K562 (cell line): ENCODE measurements at regions not wholly inside any gene's neighbourhood (a gene's known extent, or its start where the extent isn't known, plus 50 kb on each side); places are given as distances from the start of the nearest gene placed in this dataset.

ENCODE experiments used
- ATAC-seq: fragments of 200-7000 bp; cut with Tn5 transposase; 3 replicates; pipeline ENCODE4 v1.9.1; 2020; ENCODE audit warnings: moderate library complexity
- BruUV-seq: library from RNA; stranded (reverse); fragments of 400-500 nt; replicated peaks from 2 replicates; lab custom pipeline; 2021; lab: Mats Ljungman, UMichigan
- CTCF ChIA-PET: fragments of 300-600 bp; formaldehyde crosslinking; extraction: SDS; loops from one replicate; lab custom pipeline; 2021; ENCODE audit warnings: low intra/inter-chr PET ratio; lab: Yijun Ruan, JAX
- POLR2A ChIA-PET: fragments of 300-600, 350-650 bp; sonication (Branson Sonifier 250); formaldehyde crosslinking; extraction: SDS; loops from one replicate; lab custom pipeline; 2021; ENCODE audit warnings: antibody characterized with exemption, inconsistent platforms; lab: Yijun Ruan, JAX
- DNase-seq, 4 experiments: peaks; one replicate each; pipeline versions ENCODE4 v3.0.0 to v3.0.0-alpha.2; 2011 to 2018; ENCODE audit warnings: low spot score in 3 of 4, mixed read lengths in 3 of 4; ENCODE audit errors: extremely low read depth in 1 of 4
- FAIRE-seq: peaks from 2 replicates; lab custom pipeline; 2011; peaks lifted over from hg19 to GRCh38; lab: Jason Lieb, UNC
- H2AFZ ChIP-seq: 2 replicates; pipeline ENCODE4 v1.6.0; 2011; ENCODE audit warnings: low read depth, low read length, control low read depth, inconsistent platforms
- H3K27ac ChIP-seq: fragments of 200-600 bp; 3 replicates; pipeline ENCODE4 v1.8.0; 2011; ENCODE audit warnings: low read depth, mild to moderate bottlenecking, control low read depth, inconsistent platforms, low read length, moderate library complexity, mixed read lengths; ENCODE audit errors: extremely low read depth
- H3K27me3 ChIP-seq, 2 experiments: fragments of 300-600 bp in 1 of 2; 2 replicates in 1 of 2; 3 replicates in 1 of 2; pipeline versions ENCODE4 v1.6.0 to v1.8.0; 2011; ENCODE audit warnings: inconsistent platforms in 2 of 2, low read length in 2 of 2, mild to moderate bottlenecking in 1 of 2, mixed read lengths in 1 of 2, moderate library complexity in 1 of 2; ENCODE audit not compliant: control insufficient read depth in 2 of 2, insufficient read depth in 2 of 2
- H3K36me3 ChIP-seq: fragments of 300-600 bp; 3 replicates; pipeline ENCODE4 v1.8.0; 2011; ENCODE audit warnings: mild to moderate bottlenecking, low read length, inconsistent platforms; ENCODE audit not compliant: control insufficient read depth, insufficient read depth
- H3K4me1 ChIP-seq, 2 experiments: fragments of 200-600 bp in 1 of 2; replicated peaks in 1 of 2; 2 replicates in 1 of 2; 3 replicates in 1 of 2; pipeline versions ENCODE4 v1.5.1 to v1.8.0; 2011; ENCODE audit warnings: inconsistent platforms in 2 of 2, low read length in 2 of 2, mild to moderate bottlenecking in 1 of 2, mixed read lengths in 1 of 2, moderate library complexity in 1 of 2; ENCODE audit not compliant: control insufficient read depth in 2 of 2, insufficient read depth in 2 of 2
- H3K4me2 ChIP-seq: 2 replicates; pipeline ENCODE4 v1.6.1; 2011; ENCODE audit warnings: low read length, control low read depth, inconsistent platforms, mixed read lengths; ENCODE audit not compliant: insufficient read depth
- H3K4me3 ChIP-seq: fragments of 200-600 bp; sonication (generic), shearing (Covaris generic); 2 replicates; pipeline ENCODE4 v1.5.1; 2016; ENCODE audit warnings: control low read depth, inconsistent platforms
- H3K79me2 ChIP-seq: fragments of 200-600 bp; 3 replicates; pipeline ENCODE4 v1.8.0; 2011; ENCODE audit warnings: low read length, inconsistent platforms; ENCODE audit not compliant: control insufficient read depth, insufficient read depth
- H3K9ac ChIP-seq, 2 experiments: 2 replicates each; pipeline versions ENCODE4 v1.6.0 to v1.6.1; 2011; ENCODE audit warnings: low read depth in 2 of 2, low read length in 2 of 2, control low read depth in 1 of 2, inconsistent platforms in 1 of 2, mild to moderate bottlenecking in 1 of 2, mixed read lengths in 1 of 2; ENCODE audit not compliant: insufficient read depth in 1 of 2
- H3K9me1 ChIP-seq: one replicate; pipeline ENCODE4 v1.6.0; 2011; ENCODE audit warnings: inconsistent platforms, mild to moderate bottlenecking, low read length, moderate library complexity; ENCODE audit not compliant: control insufficient read depth, insufficient read depth
- H3K9me3 ChIP-seq: replicated peaks from 2 replicates; pipeline ENCODE4 v1.5.1; 2011; ENCODE audit warnings: low read depth, low read length, inconsistent platforms; ENCODE audit not compliant: control insufficient read depth, insufficient read depth
- H4K20me1 ChIP-seq: replicated peaks from 2 replicates; pipeline ENCODE4 v1.6.1; 2011; ENCODE audit warnings: low read length, inconsistent platforms, mixed read lengths; ENCODE audit not compliant: control insufficient read depth, insufficient read depth
- GTF2F1 ChIP-seq: IDR thresholded peaks from 2 replicates; pipeline ENCODE4 v1.6.1; 2011; ENCODE audit warnings: low read depth, low read length, improper control_type of control experiment
- HNRNPL ChIP-seq: fragments of 200-400 bp; formaldehyde crosslinking; IDR thresholded peaks from 2 replicates; pipeline ENCODE4 v1.6.1; 2017; ENCODE audit warnings: low read depth, mild to moderate bottlenecking, low read length
- KHSRP ChIP-seq: fragments of 450-650 bp; IDR thresholded peaks from 2 replicates; pipeline ENCODE4 v1.6.1; 2017
- NFIC ChIP-seq: fragments of 450-650 bp; IDR thresholded peaks from 2 replicates; pipeline ENCODE4 v1.6.1; 2017; ENCODE audit warnings: mild to moderate bottlenecking, inconsistent platforms
- NR2C2 ChIP-seq, 2 experiments: fragments of 200-800 bp in 1 of 2; sonication (Bioruptor generic) in 1 of 2; sonication (generic) in 1 of 2; formaldehyde crosslinking in 1 of 2; IDR thresholded peaks; 2 replicates each; pipeline versions ENCODE4 v1.6.1 to v1.8.0; 2016 to 2022; ENCODE audit warnings: mild to moderate bottlenecking in 1 of 2, missing compliant biosample characterization in 1 of 2, missing genetic modification characterization in 1 of 2, missing genetic modification reagents in 1 of 2
- PHF21A ChIP-seq: fragments of 450-650 bp; IDR thresholded peaks from 2 replicates; pipeline ENCODE4 v1.6.1; 2017; ENCODE audit warnings: low read depth, borderline replicate concordance
- PHF8 ChIP-seq: fragments of 200-600 bp; sonication (generic); IDR thresholded peaks from 2 replicates; pipeline ENCODE4 v1.6.1; 2012; ENCODE audit warnings: mixed run types, mild to moderate bottlenecking, inconsistent platforms, low read length, moderate library complexity, borderline replicate concordance
- RUNX1 ChIP-seq: sonication (generic); IDR thresholded peaks from 2 replicates; pipeline ENCODE4 v1.6.1; 2016; ENCODE audit warnings: antibody characterized with exemption, low read depth
- SP2 ChIP-seq: IDR thresholded peaks from 2 replicates; pipeline ENCODE4 v1.6.1; 2011; ENCODE audit warnings: mild to moderate bottlenecking, low read depth, low read length, moderate library complexity; ENCODE audit not compliant: poor library complexity, severe bottlenecking; ENCODE audit errors: extremely low read depth
- ZFX ChIP-seq: sonication (generic); formaldehyde crosslinking; IDR thresholded peaks from 2 replicates; pipeline ENCODE4 v1.8.0; 2022; ENCODE audit warnings: mild to moderate bottlenecking, missing genetic modification reagents, moderate library complexity
- ZNF445 ChIP-seq: fragments of 250-450 bp; sonication (Bioruptor Pico); IDR thresholded peaks from 2 replicates; pipeline ENCODE4 v1.4.0; 2020; ENCODE audit warnings: low read depth, mild to moderate bottlenecking, moderate library complexity
- WGBS: fragments of 100-300 bp; shearing (Covaris generic); methylation state at CpG from one replicate; pipeline ENCODE4 v1.1.6; 2016; ENCODE audit warnings: low coverage, mixed read lengths; ENCODE audit not compliant: insufficient coverage; ENCODE audit errors: missing lambda C conversion rate; 5-methylcytosine and 5-hydroxymethylcytosine counted together
- in situ Hi-C: fragments of 300-500 bp; cut with MboI; formaldehyde crosslinking; loops from 4 replicates; pipeline ENCODE4 v1.15.0; 2018; ENCODE audit warnings: inconsistent platforms, mixed read lengths
- intact Hi-C: fragments of 100-400 bp; cut with micrococcal nuclease; formaldehyde crosslinking; loops from 2 replicates; pipeline ENCODE4 v1.14.2; 2022
- TF ChIP-seq, protein P1 (sequence below): fragments of 450-650 bp; conservative IDR thresholded peaks from 2 replicates; pipeline ENCODE4 v1.6.1; 2016; ENCODE audit warnings: missing genetic modification characterization, low read depth, mild to moderate bottlenecking, missing compliant biosample characterization, moderate library complexity
- TF ChIP-seq, protein P2 (sequence below): fragments of 250-450 bp; sonication (Bioruptor Pico); IDR thresholded peaks from 2 replicates; pipeline ENCODE4 v1.5.0; 2021
- TF ChIP-seq, protein P3 (sequence below), 2 experiments: fragments of 450-650 bp; IDR thresholded peaks; 2 replicates each; pipeline ENCODE4 v1.6.1; 2016; ENCODE audit warnings: mild to moderate bottlenecking in 2 of 2, borderline replicate concordance in 1 of 2, low read depth in 1 of 2, moderate library complexity in 1 of 2

GRCh38 chr14:40273417-40273816 is 841.2 kb upstream of the FBXO33 start:
- H3K79me2 ChIP-seq: no peaks in the 10 kb centered on the region
- no peak overlapping the region for H3K27ac ChIP-seq
- H3K9me3 ChIP-seq: no peaks in the 10 kb centered on the region
- BruUV-seq: no TSS peak
- WGBS: 3% methylated on average over 4 of the region's 4 CpGs
- H3K9me1 ChIP-seq: no peaks in the 10 kb centered on the region
- intact Hi-C loops (no loop called here), in situ Hi-C loops (no loop called here)
- no peaks in the 10 kb centered on the region for H3K36me3 ChIP-seq
- no peak overlapping the region for H3K9ac ChIP-seq
- ChIA-PET POLR2A (no interaction called here), CTCF (no interaction called here)
- no peak overlapping the region for H2AFZ ChIP-seq
- no peak overlapping the region for H3K4me2 ChIP-seq
- no peaks in the 10 kb centered on the region for H4K20me1 ChIP-seq
- H3K4me3 ChIP-seq: no peak overlapping the region
- FAIRE-seq (no peak), ATAC-seq (no peak), DNase-seq (no peak)
- H3K4me1 ChIP-seq: no peaks in the 10 kb centered on the region
- H3K27me3 ChIP-seq: no peaks in the 10 kb centered on the region
- TF ChIP-seq PHF8 (no peak), NFIC (no peak), ZNF445 (CRISPR knock-in tag) (no peak), PHF21A (no peak), NR2C2 (CRISPR knock-in tag; IDR thresholded peaks at IDR 0.05) (no peak), NR2C2 (tag; IDR thresholded peaks at IDR 0.05) (no peak), HNRNPL (no peak), GTF2F1 (no peak), SP2 (no peak), KHSRP (no peak), RUNX1 (no peak), ZFX (no peak)
- TF ChIP-seq, protein P1, sequence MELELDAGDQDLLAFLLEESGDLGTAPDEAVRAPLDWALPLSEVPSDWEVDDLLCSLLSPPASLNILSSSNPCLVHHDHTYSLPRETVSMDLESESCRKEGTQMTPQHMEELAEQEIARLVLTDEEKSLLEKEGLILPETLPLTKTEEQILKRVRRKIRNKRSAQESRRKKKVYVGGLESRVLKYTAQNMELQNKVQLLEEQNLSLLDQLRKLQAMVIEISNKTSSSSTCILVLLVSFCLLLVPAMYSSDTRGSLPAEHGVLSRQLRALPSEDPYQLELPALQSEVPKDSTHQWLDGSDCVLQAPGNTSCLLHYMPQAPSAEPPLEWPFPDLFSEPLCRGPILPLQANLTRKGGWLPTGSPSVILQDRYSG (tag): no peak
- TF ChIP-seq, protein P2, sequence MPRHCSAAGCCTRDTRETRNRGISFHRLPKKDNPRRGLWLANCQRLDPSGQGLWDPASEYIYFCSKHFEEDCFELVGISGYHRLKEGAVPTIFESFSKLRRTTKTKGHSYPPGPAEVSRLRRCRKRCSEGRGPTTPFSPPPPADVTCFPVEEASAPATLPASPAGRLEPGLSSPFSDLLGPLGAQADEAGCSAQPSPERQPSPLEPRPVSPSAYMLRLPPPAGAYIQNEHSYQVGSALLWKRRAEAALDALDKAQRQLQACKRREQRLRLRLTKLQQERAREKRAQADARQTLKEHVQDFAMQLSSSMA: no peak
- TF ChIP-seq, protein P3, sequence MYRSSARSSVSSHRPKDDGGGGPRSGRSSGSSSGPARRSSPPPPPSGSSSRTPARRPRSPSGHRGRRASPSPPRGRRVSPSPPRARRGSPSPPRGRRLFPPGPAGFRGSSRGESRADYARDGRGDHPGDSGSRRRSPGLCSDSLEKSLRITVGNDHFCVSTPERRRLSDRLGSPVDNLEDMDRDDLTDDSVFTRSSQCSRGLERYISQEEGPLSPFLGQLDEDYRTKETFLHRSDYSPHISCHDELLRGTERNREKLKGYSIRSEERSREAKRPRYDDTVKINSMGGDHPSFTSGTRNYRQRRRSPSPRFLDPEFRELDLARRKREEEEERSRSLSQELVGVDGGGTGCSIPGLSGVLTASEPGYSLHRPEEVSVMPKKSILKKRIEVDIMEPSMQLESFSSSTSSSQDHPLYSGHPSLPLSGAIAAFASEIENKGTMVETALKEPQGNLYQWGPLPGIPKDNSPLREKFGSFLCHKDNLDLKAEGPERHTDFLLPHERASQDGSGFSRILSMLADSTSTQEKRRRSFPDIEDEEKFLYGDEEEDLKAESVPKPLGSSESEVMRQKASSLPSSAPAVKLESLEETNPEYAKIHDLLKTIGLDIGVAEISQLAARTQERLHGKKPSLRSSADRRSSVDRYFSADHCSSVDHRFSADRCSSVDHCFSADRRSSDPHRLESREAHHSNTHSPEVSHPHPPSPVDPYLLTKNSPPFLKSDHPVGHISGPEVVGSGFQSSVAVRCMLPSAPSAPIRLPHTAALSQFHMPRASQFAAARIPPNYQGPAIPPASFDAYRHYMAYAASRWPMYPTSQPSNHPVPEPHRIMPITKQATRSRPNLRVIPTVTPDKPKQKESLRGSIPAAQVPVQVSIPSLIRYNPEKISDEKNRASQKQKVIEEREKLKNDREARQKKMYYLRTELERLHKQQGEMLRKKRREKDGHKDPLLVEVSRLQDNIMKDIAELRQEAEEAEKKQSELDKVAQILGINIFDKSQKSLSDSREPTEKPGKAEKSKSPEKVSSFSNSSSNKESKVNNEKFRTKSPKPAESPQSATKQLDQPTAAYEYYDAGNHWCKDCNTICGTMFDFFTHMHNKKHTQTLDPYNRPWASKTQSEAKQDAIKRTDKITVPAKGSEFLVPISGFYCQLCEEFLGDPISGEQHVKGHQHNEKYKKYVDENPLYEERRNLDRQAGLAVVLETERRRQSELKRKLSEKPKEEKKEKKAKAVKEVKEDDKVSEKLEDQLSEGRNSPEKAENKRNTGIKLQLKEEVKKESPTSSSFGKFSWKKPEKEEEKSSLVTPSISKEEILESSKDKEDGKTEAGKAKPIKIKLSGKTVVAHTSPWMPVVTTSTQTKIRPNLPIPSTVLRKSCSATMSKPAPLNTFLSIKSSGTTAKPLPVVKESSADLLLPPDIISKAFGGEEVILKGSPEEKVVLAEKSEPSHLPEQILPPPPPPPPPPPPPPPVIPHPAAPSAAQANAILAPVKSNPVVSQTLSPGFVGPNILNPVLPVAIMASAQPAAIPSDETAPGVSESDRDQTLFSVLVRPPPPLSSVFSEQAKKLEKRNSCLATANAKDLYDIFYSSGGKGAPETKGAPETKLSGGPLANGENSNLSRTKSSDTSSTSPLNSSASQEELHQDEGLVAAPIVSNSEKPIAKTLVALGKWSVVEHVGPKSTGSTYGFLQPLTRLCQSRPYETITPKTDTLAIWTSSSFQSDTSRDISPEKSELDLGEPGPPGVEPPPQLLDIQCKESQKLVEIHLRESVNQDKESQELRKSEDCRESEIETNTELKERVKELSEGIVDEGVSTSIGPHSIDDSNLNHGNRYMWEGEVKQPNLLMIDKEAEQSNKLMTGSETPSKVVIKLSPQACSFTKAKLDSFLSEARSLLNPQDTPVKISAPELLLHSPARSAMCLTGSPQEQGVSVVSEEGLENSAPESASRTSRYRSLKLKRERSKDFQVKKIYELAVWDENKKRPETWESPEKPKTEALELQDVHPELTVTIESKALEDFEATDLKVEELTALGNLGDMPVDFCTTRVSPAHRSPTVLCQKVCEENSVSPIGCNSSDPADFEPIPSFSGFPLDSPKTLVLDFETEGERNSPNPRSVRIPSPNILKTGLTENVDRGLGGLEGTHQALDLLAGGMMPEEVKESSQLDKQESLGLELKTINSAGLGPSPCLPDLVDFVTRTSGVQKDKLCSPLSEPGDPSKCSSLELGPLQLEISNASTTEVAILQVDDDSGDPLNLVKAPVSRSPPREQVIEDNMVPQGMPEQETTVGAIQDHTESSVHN (IDR thresholded peaks at IDR 0.05; ENCODE audit: borderline replicate concordance in 1 of 2, low read depth in 1 of 2): no peak
